ENCODE measurements at regions not wholly inside any gene's neighbourhood (a gene's known extent, or its start where the extent isn't known, plus 50 kb on each side); places are given as distances from the start of the nearest gene placed in this dataset.

GRCh38 chr7:17104419-17104818, 194.0 kb upstream of the AHR start:
- peaks cover 9% of the 10 kb centered on the region for H3K9me3 Mint-ChIP-seq (ENCODE audit: unreplicated experiment)
- CTCF ChIA-PET = interaction anchor here (1.0 kb wide), 1 partner anchor 122 kb away, joined by 5 read pairs; no protein-coding TSS in a partner anchor
- peaks cover 5% of the 10 kb centered on the region for H3K36me3 Mint-ChIP-seq (ENCODE audit: insufficient read depth, unreplicated experiment)

GRCh38 chr7:17105701-17106100, 192.8 kb upstream of the AHR start:
- Histone ChIP-seq H3K4me3 (ENCODE audit: low read depth, low read length) (no peak overlapping the region), H3K4me1 (no peaks in the 10 kb centered on the region), H3K9me3 (peaks cover 12% of the 10 kb centered on the region), H3K36me3 (ENCODE audit: control insufficient read depth, insufficient read depth, low read length) (no peaks in the 10 kb centered on the region), H3K27me3 (replicated peaks; ENCODE audit: control insufficient read depth, insufficient read depth, low read length) (no peaks in the 10 kb centered on the region)
- DNase-seq = no peak
- Mint-ChIP-seq H3K36me3 (ENCODE audit: insufficient read depth, unreplicated experiment) (no peaks in the 10 kb centered on the region), H3K4me1 (ENCODE audit: low read depth, unreplicated experiment) (peaks cover 6% of the 10 kb centered on the region), H3K4me3 (ENCODE audit: unreplicated experiment) (no peak overlapping the region), H3K27ac (ENCODE audit: unreplicated experiment) (no peak overlapping the region), H3K27me3 (ENCODE audit: insufficient read depth, unreplicated experiment) (no peaks in the 10 kb centered on the region), H3K9me3 (ENCODE audit: unreplicated experiment) (peaks cover 9% of the 10 kb centered on the region)
- intact Hi-C loops (cut with micrococcal nuclease; ENCODE audit: unreplicated experiment) = no loop called here
- ChIA-PET CTCF (no interaction called here), POLR2A (no interaction called here)
- no peak for TF ChIP-seq CTCF (IDR thresholded peaks at IDR 0.05; ENCODE audit: insufficient read depth in 1 of 2, low read depth in 1 of 2, low read length in 1 of 2, severe bottlenecking in 1 of 2, unreplicated experiment in 1 of 2)
- BruUV-seq (replicated peaks) = no TSS peak

More at GRCh38 chr7:17104419-17104818, 194.0 kb upstream of the AHR start:
- H3K27ac Mint-ChIP-seq (ENCODE audit: unreplicated experiment) = no peak overlapping the region
- peaks cover 11% of the 10 kb centered on the region for H3K4me1 Mint-ChIP-seq (ENCODE audit: low read depth, unreplicated experiment)
- TF ChIP-seq CTCF (IDR thresholded peaks at IDR 0.05; ENCODE audit: insufficient read depth in 1 of 2, low read depth in 1 of 2, low read length in 1 of 2, severe bottlenecking in 1 of 2, unreplicated experiment in 1 of 2) = no peak
- BruUV-seq (replicated peaks) = no TSS peak
- H3K4me3 Mint-ChIP-seq (ENCODE audit: unreplicated experiment) = no peak overlapping the region
- Histone ChIP-seq H3K4me1 (no peaks in the 10 kb centered on the region), H3K9me3 (peaks cover 13% of the 10 kb centered on the region), H3K27me3 (replicated peaks; ENCODE audit: control insufficient read depth, insufficient read depth, low read length) (no peaks in the 10 kb centered on the region), H3K36me3 (ENCODE audit: control insufficient read depth, insufficient read depth, low read length) (no peaks in the 10 kb centered on the region), H3K4me3 (ENCODE audit: low read depth, low read length) (no peak overlapping the region)
- intact Hi-C loops (cut with micrococcal nuclease; ENCODE audit: unreplicated experiment) = no loop called here
- no peaks in the 10 kb centered on the region for H3K27me3 Mint-ChIP-seq (ENCODE audit: insufficient read depth, unreplicated experiment)
- POLR2A ChIA-PET = no interaction called here
- no peak for DNase-seq

- no peak for TF ChIP-seq CTCF (IDR thresholded peaks at IDR 0.05; ENCODE audit: insufficient read depth in 1 of 2, low read depth in 1 of 2, low read length in 1 of 2, severe bottlenecking in 1 of 2, unreplicated experiment in 1 of 2)
- BruUV-seq (replicated peaks) = no TSS peak
- Mint-ChIP-seq H3K4me3 (ENCODE audit: unreplicated experiment) (no peak overlapping the region), H3K4me1 (ENCODE audit: low read depth, unreplicated experiment) (peaks cover 4% of the 10 kb centered on the region), H3K36me3 (ENCODE audit: insufficient read depth, unreplicated experiment) (no peaks in the 10 kb centered on the region), H3K27ac (ENCODE audit: unreplicated experiment) (no peak overlapping the region), H3K27me3 (ENCODE audit: insufficient read depth, unreplicated experiment) (no peaks in the 10 kb centered on the region), H3K9me3 (ENCODE audit: unreplicated experiment) (no peaks in the 10 kb centered on the region)
- Histone ChIP-seq H3K4me1 (peaks cover 9% of the 10 kb centered on the region; the same call in 1 of the 2 replicates), H3K27me3 (replicated peaks; ENCODE audit: control insufficient read depth, insufficient read depth, low read length) (no peaks in the 10 kb centered on the region), H3K36me3 (ENCODE audit: control insufficient read depth, insufficient read depth, low read length) (no peaks in the 10 kb centered on the region), H3K4me3 (ENCODE audit: low read depth, low read length) (no peak overlapping the region), H3K9me3 (no peaks in the 10 kb centered on the region)
- DNase-seq = no peak
- intact Hi-C loops (cut with micrococcal nuclease; ENCODE audit: unreplicated experiment) = no loop called here
- ChIA-PET POLR2A (no interaction called here), CTCF (no interaction called here)
Observed at GRCh38 chr7:17108049-17108584, 190.3 kb upstream of the AHR start.
